Neural progenitor cell (in vitro differentiated cells): ENCODE measurements at regions not wholly inside any gene's neighbourhood (a gene's known extent, or its start where the extent isn't known, plus 50 kb on each side); places are given as distances from the start of the nearest gene placed in this dataset.

ENCODE experiments used
- DNase-seq: peaks from one replicate; pipeline ENCODE4 v3.0.0-alpha.2; 2016; ENCODE audit warnings: low spot score
- H2AFZ ChIP-seq: fragments of 200-600 bp; sonication (generic); replicated peaks from 2 replicates; pipeline ENCODE4 v1.6.1; 2016; ENCODE audit warnings: antibody characterized with exemption
- H3F3A ChIP-seq: fragments of 200-600 bp; sonication (generic); 2 replicates; pipeline ENCODE4 v1.6.1; 2016; ENCODE audit warnings: antibody characterized with exemption, low read depth
- H3K27ac ChIP-seq: fragments of 200-600 bp; sonication (generic); 2 replicates; pipeline ENCODE4 v1.5.1; 2016; ENCODE audit warnings: mild to moderate bottlenecking
- H3K27me3 ChIP-seq: fragments of 200-600 bp; sonication (generic); 2 replicates; pipeline ENCODE4 v1.6.1; 2016; ENCODE audit warnings: mild to moderate bottlenecking, moderate library complexity
- H3K36me3 ChIP-seq: fragments of 200-600 bp; sonication (generic); 2 replicates; pipeline ENCODE4 v1.5.1; 2016
- H3K4me1 ChIP-seq: fragments of 200-600 bp; sonication (generic); 2 replicates; pipeline ENCODE4 v1.6.1; 2016; ENCODE audit warnings: mixed run types
- H3K4me2 ChIP-seq: fragments of 200-600 bp; sonication (generic); 2 replicates; pipeline ENCODE4 v1.6.1; 2016
- H3K4me3 ChIP-seq: fragments of 200-600 bp; sonication (generic); 2 replicates; pipeline ENCODE4 v1.5.1; 2016
- H3K79me2 ChIP-seq: fragments of 200-600 bp; sonication (generic); 2 replicates; pipeline ENCODE4 v1.6.1; 2016; ENCODE audit warnings: low read depth
- H3K9ac ChIP-seq: fragments of 200-600 bp; sonication (generic); 2 replicates; pipeline ENCODE4 v1.6.1; 2016
- H3K9me3 ChIP-seq: fragments of 200-600 bp; sonication (generic); 2 replicates; pipeline ENCODE4 v1.5.1; 2016; ENCODE audit warnings: low read depth
- H4K20me1 ChIP-seq: fragments of 200-600 bp; sonication (generic); 2 replicates; pipeline ENCODE4 v1.6.1; 2016; ENCODE audit warnings: low read depth
- H3K27ac Mint-ChIP-seq: 3 replicates; pipeline ENCODE4 v1.8.0; 2021; ENCODE audit warnings: mixed read lengths
- H3K27me3 Mint-ChIP-seq: 2 replicates; pipeline ENCODE4 v1.8.0; 2022; ENCODE audit warnings: low read depth, mild to moderate bottlenecking, inconsistent platforms, moderate library complexity, mixed read lengths; ENCODE audit not compliant: insufficient read depth
- H3K36me3 Mint-ChIP-seq: 3 replicates; pipeline ENCODE4 v1.8.0; 2021; ENCODE audit warnings: mixed read lengths
- H3K4me1 Mint-ChIP-seq: 3 replicates; pipeline ENCODE4 v1.8.0; 2021; ENCODE audit warnings: mixed read lengths
- H3K4me3 Mint-ChIP-seq: 3 replicates; pipeline ENCODE4 v1.8.0; 2021; ENCODE audit warnings: mild to moderate bottlenecking, moderate library complexity, mixed read lengths
- H3K9me3 Mint-ChIP-seq: 3 replicates; pipeline ENCODE4 v1.8.0; 2020; ENCODE audit warnings: mixed read lengths
- EZH2 ChIP-seq: fragments of 200-600 bp; sonication (generic); IDR thresholded peaks from 2 replicates; pipeline ENCODE4 v1.6.1; 2017; ENCODE audit warnings: antibody characterized with exemption, mild to moderate bottlenecking, moderate library complexity
- EZH2phosphoT487 ChIP-seq: fragments of 200-600 bp; sonication (generic); IDR thresholded peaks from 2 replicates; pipeline ENCODE4 v1.6.1; 2017; ENCODE audit warnings: antibody characterized with exemption
- TF ChIP-seq, protein P1 (sequence below): fragments of 200-600 bp; sonication (generic); IDR thresholded peaks from 2 replicates; pipeline ENCODE4 v1.5.1; 2017; ENCODE audit warnings: antibody characterized with exemption, mild to moderate bottlenecking

DNA sequence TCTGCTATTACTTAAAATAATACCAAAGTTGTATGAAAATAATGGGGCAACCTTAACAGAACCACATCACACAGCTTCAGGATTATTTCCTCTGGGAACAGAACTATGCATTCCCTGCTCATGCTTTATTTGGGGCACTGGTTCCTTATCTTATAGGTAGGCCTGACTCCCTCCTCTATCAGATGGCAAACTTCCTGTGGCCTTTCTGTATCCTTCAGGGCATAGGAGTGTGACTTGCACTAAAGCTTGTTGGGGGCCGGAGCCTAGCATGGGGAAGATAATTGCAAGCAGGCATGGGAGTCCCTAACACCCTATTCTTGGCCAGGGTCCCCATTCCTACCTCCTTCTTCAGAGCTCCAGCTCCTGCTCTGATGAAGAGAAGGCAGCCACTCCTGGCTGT, 167.2 kb upstream of the SERTAD2 start:
- Histone ChIP-seq H3F3A (no peaks in the 10 kb centered on the region), H3K79me2 (no peaks in the 10 kb centered on the region), H3K36me3 (no peaks in the 10 kb centered on the region), H4K20me1 (no peaks in the 10 kb centered on the region), H3K4me2 (no peak overlapping the region), H3K27me3 (no peaks in the 10 kb centered on the region), H3K4me1 (no peaks in the 10 kb centered on the region), H3K4me3 (no peak overlapping the region), H3K9ac (no peak overlapping the region), H3K9me3 (no peaks in the 10 kb centered on the region), H3K27ac (no peak overlapping the region), H2AFZ (no peak overlapping the region)
- Mint-ChIP-seq H3K27ac (no peak overlapping the region), H3K9me3 (no peaks in the 10 kb centered on the region), H3K36me3 (no peaks in the 10 kb centered on the region), H3K4me3 (no peak overlapping the region), H3K27me3 (peaks cover 3% of the 10 kb centered on the region), H3K4me1 (no peaks in the 10 kb centered on the region)
- no peak for DNase-seq
- TF ChIP-seq, protein P1, sequence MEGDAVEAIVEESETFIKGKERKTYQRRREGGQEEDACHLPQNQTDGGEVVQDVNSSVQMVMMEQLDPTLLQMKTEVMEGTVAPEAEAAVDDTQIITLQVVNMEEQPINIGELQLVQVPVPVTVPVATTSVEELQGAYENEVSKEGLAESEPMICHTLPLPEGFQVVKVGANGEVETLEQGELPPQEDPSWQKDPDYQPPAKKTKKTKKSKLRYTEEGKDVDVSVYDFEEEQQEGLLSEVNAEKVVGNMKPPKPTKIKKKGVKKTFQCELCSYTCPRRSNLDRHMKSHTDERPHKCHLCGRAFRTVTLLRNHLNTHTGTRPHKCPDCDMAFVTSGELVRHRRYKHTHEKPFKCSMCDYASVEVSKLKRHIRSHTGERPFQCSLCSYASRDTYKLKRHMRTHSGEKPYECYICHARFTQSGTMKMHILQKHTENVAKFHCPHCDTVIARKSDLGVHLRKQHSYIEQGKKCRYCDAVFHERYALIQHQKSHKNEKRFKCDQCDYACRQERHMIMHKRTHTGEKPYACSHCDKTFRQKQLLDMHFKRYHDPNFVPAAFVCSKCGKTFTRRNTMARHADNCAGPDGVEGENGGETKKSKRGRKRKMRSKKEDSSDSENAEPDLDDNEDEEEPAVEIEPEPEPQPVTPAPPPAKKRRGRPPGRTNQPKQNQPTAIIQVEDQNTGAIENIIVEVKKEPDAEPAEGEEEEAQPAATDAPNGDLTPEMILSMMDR: no peak
- no peak for TF ChIP-seq EZH2
- TF ChIP-seq EZH2phosphoT487: no peak

DNA sequence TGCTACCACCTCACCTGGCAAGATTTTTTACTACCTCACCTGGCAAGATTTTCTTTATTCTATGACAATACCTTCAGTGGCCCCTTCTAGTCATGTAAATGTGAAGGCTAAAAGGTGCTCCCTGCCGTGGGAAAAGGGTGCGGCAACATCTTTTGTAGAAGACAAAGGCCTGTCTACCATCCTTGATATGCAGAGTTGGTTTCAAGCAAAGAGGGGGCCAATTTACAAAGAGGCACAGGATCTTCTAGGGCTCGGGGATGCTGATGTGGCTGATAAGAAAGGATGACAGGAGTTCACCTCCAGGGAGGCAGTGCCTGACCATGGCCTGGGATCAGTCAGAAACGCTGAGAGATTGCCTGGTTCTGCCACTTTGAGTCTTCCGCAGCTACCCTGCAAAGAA, 165.4 kb upstream of the SLC1A4 start:
- Mint-ChIP-seq H3K4me3 (no peak overlapping the region), H3K27ac (no peak overlapping the region)

DNA sequence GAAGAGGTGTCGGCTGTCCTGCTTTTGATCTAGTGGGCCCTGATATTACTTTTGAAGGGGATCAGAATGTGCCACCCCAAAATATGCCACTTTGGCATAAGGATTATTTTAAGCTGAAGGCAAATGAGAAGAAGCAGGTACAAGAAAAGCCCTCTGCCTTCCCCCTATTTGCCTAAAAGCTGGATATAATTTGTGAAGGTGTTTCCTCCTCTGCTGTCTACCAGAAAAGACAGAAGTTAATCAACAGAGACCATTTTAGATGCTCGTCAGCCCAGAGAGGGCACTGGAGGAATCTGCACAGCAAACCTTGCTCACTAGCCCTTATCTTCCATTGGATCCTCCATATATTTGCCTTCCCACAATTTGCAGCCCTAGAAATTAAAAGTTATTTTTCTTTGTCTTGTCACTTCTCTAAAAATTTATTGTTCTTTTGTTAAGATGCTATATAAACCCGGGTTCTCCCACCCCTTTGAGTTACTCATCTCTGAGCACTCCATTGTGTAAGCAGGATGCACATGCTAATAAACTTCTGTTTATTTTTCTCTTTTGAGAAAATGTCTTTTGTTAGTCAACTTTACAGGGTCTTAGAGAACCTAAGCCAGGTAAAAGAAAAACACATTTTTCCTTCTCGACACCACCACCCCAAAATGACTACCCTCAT, 163.2 kb upstream of the SLC1A4 start:
- Histone ChIP-seq H3K27me3 (no peaks in the 10 kb centered on the region), H2AFZ (no peak overlapping the region), H3K4me1 (no peaks in the 10 kb centered on the region), H3K4me2 (no peak overlapping the region), H3K79me2 (no peaks in the 10 kb centered on the region), H3K9ac (no peak overlapping the region), H3K9me3 (no peaks in the 10 kb centered on the region), H3K27ac (no peak overlapping the region), H3K4me3 (no peak overlapping the region), H3F3A (no peaks in the 10 kb centered on the region), H4K20me1 (no peaks in the 10 kb centered on the region), H3K36me3 (no peaks in the 10 kb centered on the region)
- H3K4me3 Mint-ChIP-seq: no peak overlapping the region
- no peak for DNase-seq
- no peaks in the 10 kb centered on the region for H3K36me3 Mint-ChIP-seq
- peaks cover 9% of the 10 kb centered on the region for H3K4me1 Mint-ChIP-seq
- H3K27me3 Mint-ChIP-seq: peaks cover 3% of the 10 kb centered on the region
- no peak for TF ChIP-seq EZH2
- TF ChIP-seq EZH2phosphoT487: no peak
- TF ChIP-seq, protein P1: no peak
- no peaks in the 10 kb centered on the region for H3K9me3 Mint-ChIP-seq
- no peak overlapping the region for H3K27ac Mint-ChIP-seq

More for the DNA sequence above, 165.4 kb upstream of the SLC1A4 start:
- Mint-ChIP-seq H3K27me3 (peaks cover 3% of the 10 kb centered on the region), H3K36me3 (no peaks in the 10 kb centered on the region), H3K9me3 (no peaks in the 10 kb centered on the region), H3K4me1 (peaks cover 7% of the 10 kb centered on the region)
- TF ChIP-seq EZH2 (no peak), EZH2phosphoT487 (no peak)
- TF ChIP-seq, protein P1: no peak
- Histone ChIP-seq H3F3A (no peaks in the 10 kb centered on the region), H3K4me1 (no peaks in the 10 kb centered on the region), H3K36me3 (no peaks in the 10 kb centered on the region), H3K9ac (no peak overlapping the region), H3K4me2 (no peak overlapping the region), H3K27ac (no peak overlapping the region), H3K79me2 (no peaks in the 10 kb centered on the region), H3K4me3 (no peak overlapping the region), H3K27me3 (no peaks in the 10 kb centered on the region), H4K20me1 (no peaks in the 10 kb centered on the region), H3K9me3 (no peaks in the 10 kb centered on the region), H2AFZ (peak overlapping the region; percentile 5)
- DNase-seq: no peak
